Glutamatergic neuron (in vitro differentiated cells): ENCODE measurements at regions not wholly inside any gene's neighbourhood (a gene's known extent, or its start where the extent isn't known, plus 50 kb on each side); places are given as distances from the start of the nearest gene placed in this dataset.

Experiments
- DNase-seq: peaks from one replicate; pipeline ENCODE4 v3.0.0; 2022
- H3K27ac Mint-ChIP-seq: one replicate; pipeline ENCODE4 v1.8.0; 2020; ENCODE audit warnings: mild to moderate bottlenecking, mixed read lengths, inconsistent platforms; ENCODE audit not compliant: unreplicated experiment
- H3K27me3 Mint-ChIP-seq: one replicate; pipeline ENCODE4 v1.8.0; 2020; ENCODE audit warnings: mild to moderate bottlenecking, moderate library complexity, mixed read lengths, inconsistent platforms; ENCODE audit not compliant: unreplicated experiment
- H3K36me3 Mint-ChIP-seq: one replicate; pipeline ENCODE4 v1.8.0; 2020; ENCODE audit warnings: mild to moderate bottlenecking, mixed read lengths, inconsistent platforms; ENCODE audit not compliant: unreplicated experiment
- H3K4me1 Mint-ChIP-seq: one replicate; pipeline ENCODE4 v1.8.0; 2020; ENCODE audit warnings: mild to moderate bottlenecking, low read depth, mixed read lengths, inconsistent platforms; ENCODE audit not compliant: unreplicated experiment
- H3K4me3 Mint-ChIP-seq: one replicate; pipeline ENCODE4 v1.8.0; 2020; ENCODE audit warnings: mild to moderate bottlenecking, mixed read lengths, inconsistent platforms; ENCODE audit not compliant: unreplicated experiment
- H3K9me3 Mint-ChIP-seq: one replicate; pipeline ENCODE4 v1.8.0; 2020; ENCODE audit warnings: mild to moderate bottlenecking, moderate library complexity, mixed read lengths, inconsistent platforms; ENCODE audit not compliant: unreplicated experiment
- CTCF ChIP-seq: fragments of 200-600 bp; sonication (generic); IDR thresholded peaks from one replicate; pipeline ENCODE4 v1.5.0; 2021; ENCODE audit not compliant: partially characterized antibody, unreplicated experiment

GRCh38 chr12:85367936-85368335, 87.9 kb downstream of the ALX1 start:
- Mint-ChIP-seq H3K36me3 (no peaks in the 10 kb centered on the region), H3K27me3 (no peaks in the 10 kb centered on the region), H3K4me1 (no peaks in the 10 kb centered on the region), H3K27ac (no peak overlapping the region), H3K4me3 (no peak overlapping the region), H3K9me3 (no peaks in the 10 kb centered on the region)
- DNase-seq: no peak
- TF ChIP-seq CTCF: no peak

GRCh38 chr12:85369365-85370154, 89.5 kb downstream of the ALX1 start:
- Mint-ChIP-seq H3K4me3 (no peak overlapping the region), H3K27ac (no peak overlapping the region), H3K9me3 (no peaks in the 10 kb centered on the region), H3K27me3 (no peaks in the 10 kb centered on the region), H3K4me1 (no peaks in the 10 kb centered on the region), H3K36me3 (no peaks in the 10 kb centered on the region)
- DNase-seq: no peak
- TF ChIP-seq CTCF: no peak

GRCh38 chr12:85373045-85373444, 93.0 kb downstream of the ALX1 start:
- Mint-ChIP-seq H3K27ac (no peak overlapping the region), H3K4me1 (no peaks in the 10 kb centered on the region), H3K27me3 (no peaks in the 10 kb centered on the region), H3K9me3 (no peaks in the 10 kb centered on the region), H3K36me3 (no peaks in the 10 kb centered on the region), H3K4me3 (no peak overlapping the region)
- TF ChIP-seq CTCF: no peak
- no peak for DNase-seq

- H3K4me3 Mint-ChIP-seq: no peak overlapping the region
- no peaks in the 10 kb centered on the region for H3K36me3 Mint-ChIP-seq
- H3K4me1 Mint-ChIP-seq: no peaks in the 10 kb centered on the region
- no peak for DNase-seq
- TF ChIP-seq CTCF: no peak
- H3K27me3 Mint-ChIP-seq: no peaks in the 10 kb centered on the region
- H3K9me3 Mint-ChIP-seq: no peaks in the 10 kb centered on the region
- no peak overlapping the region for H3K27ac Mint-ChIP-seq
These were observed 95.0 kb downstream of the ALX1 start for GRCh38 chr12:85374981-85375380.

- no peak overlapping the region for H3K27ac Mint-ChIP-seq
- H3K27me3 Mint-ChIP-seq: no peaks in the 10 kb centered on the region
These were observed 105.4 kb downstream of the ALX1 start for GRCh38 chr12:85385406-85385805.

More at GRCh38 chr12:85385406-85385805, 105.4 kb downstream of the ALX1 start:
- Mint-ChIP-seq H3K9me3 (no peaks in the 10 kb centered on the region), H3K4me3 (no peak overlapping the region), H3K36me3 (no peaks in the 10 kb centered on the region), H3K4me1 (no peaks in the 10 kb centered on the region)
- no peak for DNase-seq
- TF ChIP-seq CTCF: no peak
